Body of pancreas (tissue), 4 donors: ENCODE measurements at regions not wholly inside any gene's neighbourhood (a gene's known extent, or its start where the extent isn't known, plus 50 kb on each side); places are given as distances from the start of the nearest gene placed in this dataset.

Source experiments
- ATAC-seq: fragments of 150-250 bp; one replicate; pipeline ENCODE4 v1.9.1; 2016
- DNase-seq, 4 donors: peaks; one replicate each; pipeline ENCODE4 v3.0.0-alpha.2; 2019
- H3K27ac ChIP-seq, 4 donors: fragments of 200-600 bp; sonication (generic); 1 replicate in 3 of 4; 2 replicates in 1 of 4; pipeline versions ENCODE4 v1.5.1 to v1.6.1; 2016 to 2019; ENCODE audit warnings: mild to moderate bottlenecking in 1 of 4, mixed read lengths in 1 of 4, moderate library complexity in 1 of 4
- H3K27me3 ChIP-seq, 2 donors: fragments of 200-600 bp; sonication (generic); one replicate each; pipeline ENCODE4 v1.6.0; 2016; ENCODE audit warnings: mild to moderate bottlenecking in 1 of 2
- H3K36me3 ChIP-seq, 2 donors: fragments of 200-600 bp; sonication (generic); replicated peaks in 1 of 2; 2 replicates each; pipeline ENCODE4 v1.5.1; 2016; ENCODE audit warnings: low read depth in 2 of 2; ENCODE audit not compliant: insufficient read depth in 1 of 2
- H3K4me1 ChIP-seq: fragments of 200-600 bp; sonication (generic); one replicate; pipeline ENCODE4 v1.6.0; 2016
- H3K4me3 ChIP-seq, 2 donors: fragments of 200-600 bp; sonication (generic); 1 replicate in 1 of 2; 2 replicates in 1 of 2; pipeline ENCODE4 v1.5.1; 2016 to 2019
- H3K9me3 ChIP-seq, 3 donors: fragments of 200-600 bp; sonication (generic); 1 replicate in 2 of 3; 2 replicates in 1 of 3; pipeline ENCODE4 v1.5.1; 2016
- POLR2A ChIP-seq, 3 donors: fragments of 450-650 bp; IDR thresholded peaks; one replicate each; pipeline ENCODE4 v1.6.1; 2016; ENCODE audit warnings: antibody characterized with exemption in 3 of 3, mild to moderate bottlenecking in 2 of 3
- WGBS, 2 donors: methylation state at CpG; one replicate each; pipeline ENCODE4 v1.1.5; 2017; 5-methylcytosine and 5-hydroxymethylcytosine counted together
- intact Hi-C: fragments of 100-400 bp; cut with DNase I; formaldehyde crosslinking; loops from one replicate; pipeline ENCODE4 v1.15.1; 2023
- TF ChIP-seq, protein P1 (sequence below), 7 experiments: fragments of 450-650 bp in 4 of 7; fragments of 200-600 bp in 3 of 7; sonication (generic) in 3 of 7; IDR thresholded peaks; one replicate each; pipeline ENCODE4 v1.5.1; 2016 to 2019; ENCODE audit warnings: antibody characterized with exemption in 7 of 7

DNA sequence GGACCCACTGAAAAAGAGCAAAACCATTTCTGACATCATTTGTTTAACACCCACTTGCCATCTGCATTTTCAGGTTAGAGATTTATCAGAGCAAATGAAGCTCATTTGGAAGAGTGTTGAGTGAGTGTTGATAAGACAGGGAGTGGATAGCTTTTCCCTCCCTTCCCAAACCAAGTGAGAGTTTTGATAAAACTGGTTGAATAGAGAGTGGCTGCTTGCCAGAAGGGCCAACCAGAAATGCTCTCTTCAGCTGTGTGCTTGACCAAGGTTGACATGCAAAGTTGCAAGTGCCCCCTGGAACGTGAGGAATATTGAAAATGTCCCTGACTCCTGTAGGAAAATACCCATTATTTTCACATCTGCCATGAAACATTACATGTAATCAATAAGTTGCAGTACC, 1487.0 kb upstream of the FLRT2 start:
- no peaks in the 10 kb centered on the region for H3K27me3 ChIP-seq
- DNase-seq, result no peak
- 56 to 58% methylated on average over 1 of the region's 1 CpG for WGBS, 2 donors
- H3K27ac ChIP-seq, result no peak overlapping the region
- no peaks in the 10 kb centered on the region for H3K9me3 ChIP-seq
- no peaks in the 10 kb centered on the region for H3K4me1 ChIP-seq
- H3K36me3 ChIP-seq, result no peaks in the 10 kb centered on the region
- no peak for ATAC-seq
- TF ChIP-seq, protein P1, sequence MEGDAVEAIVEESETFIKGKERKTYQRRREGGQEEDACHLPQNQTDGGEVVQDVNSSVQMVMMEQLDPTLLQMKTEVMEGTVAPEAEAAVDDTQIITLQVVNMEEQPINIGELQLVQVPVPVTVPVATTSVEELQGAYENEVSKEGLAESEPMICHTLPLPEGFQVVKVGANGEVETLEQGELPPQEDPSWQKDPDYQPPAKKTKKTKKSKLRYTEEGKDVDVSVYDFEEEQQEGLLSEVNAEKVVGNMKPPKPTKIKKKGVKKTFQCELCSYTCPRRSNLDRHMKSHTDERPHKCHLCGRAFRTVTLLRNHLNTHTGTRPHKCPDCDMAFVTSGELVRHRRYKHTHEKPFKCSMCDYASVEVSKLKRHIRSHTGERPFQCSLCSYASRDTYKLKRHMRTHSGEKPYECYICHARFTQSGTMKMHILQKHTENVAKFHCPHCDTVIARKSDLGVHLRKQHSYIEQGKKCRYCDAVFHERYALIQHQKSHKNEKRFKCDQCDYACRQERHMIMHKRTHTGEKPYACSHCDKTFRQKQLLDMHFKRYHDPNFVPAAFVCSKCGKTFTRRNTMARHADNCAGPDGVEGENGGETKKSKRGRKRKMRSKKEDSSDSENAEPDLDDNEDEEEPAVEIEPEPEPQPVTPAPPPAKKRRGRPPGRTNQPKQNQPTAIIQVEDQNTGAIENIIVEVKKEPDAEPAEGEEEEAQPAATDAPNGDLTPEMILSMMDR (IDR thresholded peaks at IDR 0.05), result no peak
- TF ChIP-seq POLR2A (IDR thresholded peaks at IDR 0.05), result no peak
- no peak overlapping the region for H3K4me3 ChIP-seq
- intact Hi-C loops, result no loop called here

DNA sequence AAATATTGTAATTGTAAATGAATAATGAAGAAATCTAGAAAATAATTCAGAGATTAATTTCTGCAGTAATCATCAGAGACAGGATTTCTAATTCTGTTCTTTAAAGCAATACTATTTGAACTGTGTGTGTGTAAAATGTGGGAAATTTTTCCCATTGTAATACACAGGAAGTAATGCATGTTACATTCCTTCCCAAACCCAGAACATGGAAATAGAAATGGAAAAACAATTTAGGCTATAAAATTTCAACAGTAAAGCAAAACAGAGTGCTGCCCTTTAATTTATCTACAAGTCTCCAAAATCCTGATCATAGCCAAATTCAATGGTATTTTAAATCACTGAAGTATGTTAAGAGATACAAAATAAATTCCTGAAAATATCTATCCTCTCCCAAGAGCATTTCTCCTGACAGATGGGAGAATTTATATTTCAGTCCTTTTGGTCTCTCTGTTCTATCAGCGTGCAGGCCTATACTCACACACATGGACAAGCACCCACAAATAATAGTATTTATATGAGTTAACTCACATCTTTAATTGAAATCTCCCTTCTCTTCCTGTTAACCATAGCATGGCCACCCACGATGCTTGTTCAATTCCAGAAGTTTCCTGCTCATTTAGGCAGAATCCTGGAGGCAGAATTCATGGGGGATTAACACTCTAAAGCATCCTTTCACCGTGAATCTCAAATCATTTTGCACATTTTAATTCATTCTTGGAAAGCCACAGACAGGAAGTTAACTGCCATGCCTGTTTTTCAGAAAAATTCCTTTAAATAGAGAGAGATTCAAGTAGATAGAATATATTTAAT, 1465.4 kb upstream of the FLRT2 start:
- Histone ChIP-seq H3K4me3 (no peak overlapping the region), H3K9me3 (no peaks in the 10 kb centered on the region), H3K36me3 (no peaks in the 10 kb centered on the region), H3K27me3 (no peaks in the 10 kb centered on the region), H3K4me1 (no peaks in the 10 kb centered on the region), H3K27ac (no peak overlapping the region)
- no peak for ATAC-seq
- no peak for TF ChIP-seq POLR2A (IDR thresholded peaks at IDR 0.05)
- TF ChIP-seq, protein P1 (IDR thresholded peaks at IDR 0.05), result no peak
- DNase-seq, result no peak
- intact Hi-C loops, result no loop called here
- WGBS, 2 donors, result 62 to 70% methylated on average over 3 of the region's 3 CpGs

DNA sequence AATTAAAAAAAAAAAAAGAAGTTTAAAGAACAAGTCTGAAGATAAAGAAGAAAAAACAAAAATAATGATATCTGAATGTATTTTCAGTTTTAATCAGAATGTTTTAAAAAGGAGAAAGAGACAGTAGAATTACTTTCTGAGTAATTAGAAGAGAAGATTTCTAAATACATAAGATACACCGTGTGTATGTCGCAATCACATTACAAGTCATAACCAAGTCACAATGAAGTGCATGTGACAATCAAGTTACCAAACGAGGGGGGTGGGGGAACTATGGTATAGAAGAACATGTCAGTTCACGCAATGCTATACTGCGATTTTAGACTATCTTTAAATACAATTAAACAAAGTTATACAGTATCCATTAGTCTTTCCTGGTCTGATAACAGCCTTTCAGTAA, 1464.1 kb upstream of the FLRT2 start:
- intact Hi-C loops, result no loop called here
- no peak overlapping the region for H3K27ac ChIP-seq
- H3K4me1 ChIP-seq, result no peaks in the 10 kb centered on the region
- no peaks in the 10 kb centered on the region for H3K36me3 ChIP-seq
- no peaks in the 10 kb centered on the region for H3K9me3 ChIP-seq
- DNase-seq (no peak), ATAC-seq (no peak)
- WGBS, 2 donors, result 79 to 89% methylated on average over 5 of the region's 5 CpGs
- TF ChIP-seq, protein P1 (IDR thresholded peaks at IDR 0.05), result no peak
- TF ChIP-seq POLR2A (IDR thresholded peaks at IDR 0.05), result no peak
- H3K4me3 ChIP-seq, result no peak overlapping the region
- H3K27me3 ChIP-seq, result no peaks in the 10 kb centered on the region

DNA sequence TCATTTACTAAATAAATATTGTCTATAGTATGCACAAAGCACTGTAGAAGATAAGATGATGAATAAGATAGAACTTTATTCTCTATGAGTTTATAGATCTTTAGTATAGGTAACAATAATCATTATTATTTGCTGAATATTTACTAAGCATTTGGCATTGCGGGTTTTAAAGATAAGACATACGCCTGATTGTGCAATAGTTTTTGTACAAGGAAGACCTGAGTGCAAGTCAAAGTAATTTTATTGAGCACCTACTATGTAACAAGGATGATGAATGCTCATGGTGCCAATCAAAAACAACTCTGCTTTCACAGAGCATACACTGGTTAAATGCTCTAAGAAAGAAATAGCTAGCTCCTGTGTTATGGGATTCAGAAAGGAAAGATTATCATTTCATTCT, 1461.7 kb upstream of the FLRT2 start:
- H3K4me1 ChIP-seq, result no peaks in the 10 kb centered on the region
- intact Hi-C loops, result no loop called here
- H3K4me3 ChIP-seq, result no peak overlapping the region
- 69 to 70% methylated on average over 2 of the region's 2 CpGs for WGBS, 2 donors
- TF ChIP-seq, protein P1 (IDR thresholded peaks at IDR 0.05), result no peak
- TF ChIP-seq POLR2A (IDR thresholded peaks at IDR 0.05), result no peak
- no peaks in the 10 kb centered on the region for H3K9me3 ChIP-seq
- DNase-seq, result no peak
- ATAC-seq, result no peak
- H3K36me3 ChIP-seq, result no peaks in the 10 kb centered on the region
- H3K27me3 ChIP-seq, result no peaks in the 10 kb centered on the region
- H3K27ac ChIP-seq, result no peak overlapping the region

DNA sequence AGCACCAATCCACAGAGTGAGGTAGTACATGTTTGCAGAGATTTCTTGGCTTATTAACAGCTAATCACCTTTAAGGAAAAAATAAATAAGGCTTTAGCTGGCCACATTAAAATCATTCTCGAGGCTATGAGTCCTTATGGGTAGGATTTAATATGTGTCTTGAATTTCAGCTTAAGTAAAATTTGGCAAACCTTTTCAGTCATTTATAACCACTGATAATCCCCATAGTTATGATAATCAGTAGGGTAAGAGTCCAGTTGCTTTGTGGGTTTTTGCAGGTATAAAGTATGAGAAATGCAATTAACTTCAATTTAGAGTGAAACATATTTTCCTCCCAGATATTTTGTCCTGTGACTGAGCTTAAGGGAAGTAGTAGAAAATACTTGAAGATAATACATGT, 1458.9 kb upstream of the FLRT2 start:
- H3K4me1 ChIP-seq, result no peaks in the 10 kb centered on the region
- H3K27me3 ChIP-seq, result no peaks in the 10 kb centered on the region
- TF ChIP-seq, protein P1 (IDR thresholded peaks at IDR 0.05), result no peak
- no peak for TF ChIP-seq POLR2A (IDR thresholded peaks at IDR 0.05)
- no peaks in the 10 kb centered on the region for H3K36me3 ChIP-seq
- no peaks in the 10 kb centered on the region for H3K9me3 ChIP-seq
- DNase-seq, result no peak
- intact Hi-C loops, result no loop called here
- WGBS, 2 donors, result 43 to 69% methylated on average over 1 of the region's 1 CpG
- no peak for ATAC-seq
- H3K27ac ChIP-seq, result no peak overlapping the region
- no peak overlapping the region for H3K4me3 ChIP-seq
